NOMO-1 (cell line): ENCODE measurements at regions not wholly inside any gene's neighbourhood (a gene's known extent, or its start where the extent isn't known, plus 50 kb on each side); places are given as distances from the start of the nearest gene placed in this dataset.
"Not testable (repeated sequence)": the region's sequence is repeated elsewhere in the genome, so short reads cannot be mapped to it uniquely, and the experiment has no call there.

ENCODE experiments used
- DNase-seq, 2 experiments: peaks; one replicate each; lab custom pipeline; 2025; ENCODE audit not compliant: unreplicated experiment in 2 of 2; lab: John Stamatoyannopoulos, UW

GRCh38 chr14:41549821-41550607 is 56.7 kb upstream of the LRFN5 start:
- no peak for DNase-seq

GRCh38 chr14:41549282-41549681 is 57.4 kb upstream of the LRFN5 start:
- no peak for DNase-seq

GRCh38 chr14:41548666-41549065 is 58.0 kb upstream of the LRFN5 start:
- DNase-seq, result no peak

- DNase-seq, result no peak
Measured at GRCh38 chr14:41541333-41541732, 65.3 kb upstream of the LRFN5 start.

GRCh38 chr14:41532255-41532654 is 74.4 kb upstream of the LRFN5 start:
- no peak for DNase-seq

- DNase-seq, result no peak
Measured at GRCh38 chr14:41521891-41522290, 84.8 kb upstream of the LRFN5 start.

- DNase-seq, result not testable (repeated sequence)
Measured at GRCh38 chr14:41518030-41518429, 88.6 kb upstream of the LRFN5 start.

GRCh38 chr14:41506552-41506951 is 100.1 kb upstream of the LRFN5 start:
- no peak for DNase-seq

GRCh38 chr14:41505491-41505890 is 101.2 kb upstream of the LRFN5 start:
- DNase-seq, result no peak

GRCh38 chr14:41498959-41499358 is 107.7 kb upstream of the LRFN5 start:
- DNase-seq, result no peak

- no peak for DNase-seq
Measured at GRCh38 chr14:41490323-41490722, 116.4 kb upstream of the LRFN5 start.

- DNase-seq, result no peak
Measured at GRCh38 chr14:41489315-41489972, 117.2 kb upstream of the LRFN5 start.

- DNase-seq, result no peak
Measured at GRCh38 chr14:41488401-41488800, 118.3 kb upstream of the LRFN5 start.

GRCh38 chr14:41482861-41483260 is 123.8 kb upstream of the LRFN5 start:
- no peak for DNase-seq

- no peak for DNase-seq
Measured at GRCh38 chr14:41476526-41476925, 130.2 kb upstream of the LRFN5 start.

GRCh38 chr14:41461380-41461779 is 145.3 kb upstream of the LRFN5 start:
- DNase-seq, result no peak

GRCh38 chr14:41457393-41457792 is 149.3 kb upstream of the LRFN5 start:
- no peak for DNase-seq

GRCh38 chr14:41449066-41449465 is 157.6 kb upstream of the LRFN5 start:
- DNase-seq, result no peak

GRCh38 chr14:41446008-41446407 is 160.7 kb upstream of the LRFN5 start:
- no peak for DNase-seq

- no peak for DNase-seq
Measured at GRCh38 chr14:41423503-41423902, 183.2 kb upstream of the LRFN5 start.

- not testable (repeated sequence) for DNase-seq
Measured at GRCh38 chr14:41421308-41421707, 185.4 kb upstream of the LRFN5 start.

- no peak for DNase-seq
Measured at GRCh38 chr14:41419709-41420108, 187.0 kb upstream of the LRFN5 start.
